LNCaP clone FGC (cell line): ENCODE measurements at regions not wholly inside any gene's neighbourhood (a gene's known extent, or its start where the extent isn't known, plus 50 kb on each side); places are given as distances from the start of the nearest gene placed in this dataset.
A peak's percentile ranks its signal among the peaks of the same experiment; 100 is the strongest.

Source experiments
- DNase-seq: peaks from one replicate; pipeline ENCODE4 v3.0.0-alpha.2; 2011; ENCODE audit warnings: low read depth
- H3K4me3 ChIP-seq: 2 replicates; pipeline ENCODE4 v1.5.1; 2011; ENCODE audit warnings: mild to moderate bottlenecking, low read depth, low read length, control low read depth
- TF ChIP-seq, protein P1 (sequence below): IDR thresholded peaks from 2 replicates; pipeline ENCODE4 v1.5.1; 2012; ENCODE audit warnings: mild to moderate bottlenecking; ENCODE audit not compliant: control insufficient read depth, insufficient read depth; ENCODE audit errors: extremely low read depth

GRCh38 chr2:64196963-64197362, 52.7 kb upstream of the PELI1 start:
- no peak overlapping the region for H3K4me3 ChIP-seq
- TF ChIP-seq, protein P1, sequence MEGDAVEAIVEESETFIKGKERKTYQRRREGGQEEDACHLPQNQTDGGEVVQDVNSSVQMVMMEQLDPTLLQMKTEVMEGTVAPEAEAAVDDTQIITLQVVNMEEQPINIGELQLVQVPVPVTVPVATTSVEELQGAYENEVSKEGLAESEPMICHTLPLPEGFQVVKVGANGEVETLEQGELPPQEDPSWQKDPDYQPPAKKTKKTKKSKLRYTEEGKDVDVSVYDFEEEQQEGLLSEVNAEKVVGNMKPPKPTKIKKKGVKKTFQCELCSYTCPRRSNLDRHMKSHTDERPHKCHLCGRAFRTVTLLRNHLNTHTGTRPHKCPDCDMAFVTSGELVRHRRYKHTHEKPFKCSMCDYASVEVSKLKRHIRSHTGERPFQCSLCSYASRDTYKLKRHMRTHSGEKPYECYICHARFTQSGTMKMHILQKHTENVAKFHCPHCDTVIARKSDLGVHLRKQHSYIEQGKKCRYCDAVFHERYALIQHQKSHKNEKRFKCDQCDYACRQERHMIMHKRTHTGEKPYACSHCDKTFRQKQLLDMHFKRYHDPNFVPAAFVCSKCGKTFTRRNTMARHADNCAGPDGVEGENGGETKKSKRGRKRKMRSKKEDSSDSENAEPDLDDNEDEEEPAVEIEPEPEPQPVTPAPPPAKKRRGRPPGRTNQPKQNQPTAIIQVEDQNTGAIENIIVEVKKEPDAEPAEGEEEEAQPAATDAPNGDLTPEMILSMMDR: no peak
- DNase-seq: no peak

DNA sequence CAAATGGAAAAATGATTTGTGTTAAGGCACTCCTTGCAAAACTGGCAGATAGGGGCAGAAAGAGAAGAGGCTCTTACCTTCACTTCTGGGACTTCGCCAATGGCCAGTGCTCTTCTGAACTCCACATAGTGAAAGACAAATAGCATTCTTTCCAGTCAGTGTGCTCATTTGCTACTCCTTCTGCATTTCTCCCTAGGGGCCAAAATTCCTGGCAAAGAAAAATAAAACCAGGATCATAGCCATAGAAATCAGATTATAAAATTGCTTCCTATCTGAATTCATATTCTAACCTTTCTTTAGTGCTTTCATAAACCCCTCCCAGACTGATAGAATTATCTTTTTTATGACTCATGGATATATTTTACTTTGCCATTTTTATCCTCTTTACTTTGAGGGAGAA, 56.9 kb upstream of the PELI1 start:
- no peak for DNase-seq
- TF ChIP-seq, protein P1: no peak
- no peak overlapping the region for H3K4me3 ChIP-seq

DNA sequence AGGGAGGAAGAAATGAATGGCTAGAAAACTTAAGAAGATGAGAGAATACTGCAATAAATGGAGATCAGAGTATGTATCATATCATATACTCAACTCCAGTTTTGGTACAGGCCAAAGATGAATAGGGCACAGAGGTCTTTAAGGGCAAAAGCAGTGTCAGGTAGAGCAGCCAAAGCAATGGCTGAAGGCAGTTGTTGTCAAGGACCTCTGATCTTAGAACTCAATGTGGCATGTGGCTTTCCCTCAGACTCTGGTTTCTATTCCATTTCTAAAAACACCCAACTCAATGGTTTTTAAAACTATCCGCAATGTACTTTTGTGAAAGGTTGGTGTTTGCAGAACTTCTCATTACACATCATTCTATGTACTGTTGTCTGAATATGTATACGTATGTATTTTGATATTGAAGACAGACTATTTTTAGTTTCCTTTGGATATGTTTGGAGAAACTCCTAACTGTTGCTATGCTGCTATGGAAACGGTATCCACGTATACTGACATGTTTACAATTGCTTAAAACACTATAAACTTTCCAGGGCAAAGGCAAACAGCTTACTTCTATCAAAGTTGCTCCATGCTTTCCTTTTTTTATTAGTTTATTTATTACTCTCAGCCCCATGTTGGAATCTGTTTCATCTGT, 58.1 kb upstream of the PELI1 start:
- DNase-seq: peak; percentile 60
- peak overlapping the region; percentile 18; the same call in 1 of the 2 replicates for H3K4me3 ChIP-seq
- TF ChIP-seq, protein P1: no peak

- no peak overlapping the region for H3K4me3 ChIP-seq
- no peak for DNase-seq
- TF ChIP-seq, protein P1: no peak
These were observed 59.1 kb upstream of the PELI1 start for GRCh38 chr2:64203131-64203857.

GRCh38 chr2:64203858-64204632, 59.8 kb upstream of the PELI1 start:
- TF ChIP-seq, protein P1: no peak
- no peak overlapping the region for H3K4me3 ChIP-seq
- DNase-seq: peak; percentile 31

DNA sequence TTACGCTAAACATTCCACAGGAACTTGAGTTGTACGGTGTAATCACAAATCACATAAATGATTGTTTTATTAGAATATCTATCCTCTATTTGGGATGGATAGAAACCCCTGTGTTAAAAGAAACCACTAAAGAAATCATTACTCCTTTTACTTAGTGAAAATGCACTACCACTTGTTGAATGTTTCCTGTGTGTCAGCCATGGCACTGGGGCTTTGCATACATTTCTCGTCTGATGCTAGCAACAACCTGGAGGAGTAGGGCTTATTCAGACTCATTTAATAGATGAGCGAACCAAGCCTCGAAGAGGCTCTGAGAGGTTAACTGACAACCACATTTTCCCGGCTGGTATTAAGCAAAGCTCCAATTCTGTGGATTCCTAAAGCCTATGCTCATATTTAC, 60.5 kb upstream of the PELI1 start:
- DNase-seq: no peak
- H3K4me3 ChIP-seq: no peak overlapping the region
- TF ChIP-seq, protein P1: no peak
